ENCODE measurements at regions not wholly inside any gene's neighbourhood (a gene's known extent, or its start where the extent isn't known, plus 50 kb on each side); places are given as distances from the start of the nearest gene placed in this dataset.

GRCh38 chr4:1517592-1518411, 111.6 kb upstream of the NKX1-1 start:
- no peak for TF ChIP-seq JUN (IDR thresholded peaks at IDR 0.05; ENCODE audit: borderline replicate concordance, insufficient read depth, insufficient read length, low read depth)
- no peak for TF ChIP-seq CTCF (IDR thresholded peaks at IDR 0.05; ENCODE audit: extremely low read depth in 1 of 2, insufficient read depth in 1 of 2, low read depth in 1 of 2, low read length in 2 of 2)
- TF ChIP-seq POLR2AphosphoS5 (IDR thresholded peaks at IDR 0.05; ENCODE audit: insufficient read depth, low read depth, low read length) = no peak
- TF ChIP-seq POLR2A (IDR thresholded peaks at IDR 0.05; ENCODE audit: low read depth, low read length) = no peak
- TF ChIP-seq EZH2 (IDR thresholded peaks at IDR 0.05; ENCODE audit: borderline replicate concordance, low read depth, low read length, severe bottlenecking) = no peak

All from endothelial cell of umbilical vein (primary cell).